GM12873 (cell line): ENCODE measurements at regions not wholly inside any gene's neighbourhood (a gene's known extent, or its start where the extent isn't known, plus 50 kb on each side); places are given as distances from the start of the nearest gene placed in this dataset.

Experiments used
- CTCF ChIP-seq: IDR thresholded peaks from 2 replicates; pipeline ENCODE4 v1.5.1; 2012; ENCODE audit warnings: low read depth, mild to moderate bottlenecking, moderate library complexity, low read length, control low read depth; ENCODE audit not compliant: insufficient read depth; ENCODE audit errors: missing control alignments

- TF ChIP-seq CTCF = no peak
Measured at GRCh38 chr3:166125179-166125578, 288.0 kb upstream of the BCHE start.

GRCh38 chr3:166123576-166123975 lies 286.4 kb upstream of the BCHE start:
- TF ChIP-seq CTCF = no peak

- TF ChIP-seq CTCF = no peak
Measured at GRCh38 chr3:166123088-166123487, 285.9 kb upstream of the BCHE start.

- no peak for TF ChIP-seq CTCF
Measured at GRCh38 chr3:166118049-166118448, 280.8 kb upstream of the BCHE start.

GRCh38 chr3:166114448-166114847 lies 277.2 kb upstream of the BCHE start:
- TF ChIP-seq CTCF = no peak

- TF ChIP-seq CTCF = no peak
Measured at GRCh38 chr3:166111562-166111961, 274.3 kb upstream of the BCHE start.

- no peak for TF ChIP-seq CTCF
Measured at GRCh38 chr3:166110102-166110501, 272.9 kb upstream of the BCHE start.

- no peak for TF ChIP-seq CTCF
Measured at GRCh38 chr3:166104938-166105337, 267.7 kb upstream of the BCHE start.
